GM19397 (cell line): ENCODE measurements at regions not wholly inside any gene's neighbourhood (a gene's known extent, or its start where the extent isn't known, plus 50 kb on each side); places are given as distances from the start of the nearest gene placed in this dataset.
"Not testable (repeated sequence)": the region's sequence is repeated elsewhere in the genome, so short reads cannot be mapped to it uniquely, and the experiment has no call there.

Experiments used
- ATAC-seq: cut with Tn5 transposase; IDR thresholded peaks from one replicate; pipeline ENCODE4 v1.9.1; 2021; ENCODE audit warnings: mild to moderate bottlenecking, moderate library complexity; ENCODE audit not compliant: unreplicated experiment

GRCh38 chr2:81412681-81413080 is 1108.1 kb upstream of the LRRTM1 start:
- ATAC-seq: no peak

- no peak for ATAC-seq
Observed at GRCh38 chr2:81403508-81403907, 1099.0 kb upstream of the LRRTM1 start.

- ATAC-seq: no peak
Observed at GRCh38 chr2:81396417-81397019, 1092.0 kb upstream of the LRRTM1 start.

- no peak for ATAC-seq
Observed at GRCh38 chr2:81395746-81396145, 1091.2 kb upstream of the LRRTM1 start.

GRCh38 chr2:81389203-81389602 is 1084.7 kb upstream of the LRRTM1 start:
- ATAC-seq: no peak

- ATAC-seq: no peak
Observed at GRCh38 chr2:81363800-81364199, 1059.2 kb upstream of the LRRTM1 start.

- ATAC-seq: not testable (repeated sequence)
Observed at GRCh38 chr2:81362468-81362867, 1057.9 kb upstream of the LRRTM1 start.

GRCh38 chr2:81355436-81355835 is 1050.9 kb upstream of the LRRTM1 start:
- no peak for ATAC-seq

GRCh38 chr2:81334046-81334445 is 1029.5 kb upstream of the LRRTM1 start:
- ATAC-seq: no peak

- ATAC-seq: no peak
Observed at GRCh38 chr2:81328968-81329367, 1024.4 kb upstream of the LRRTM1 start.

GRCh38 chr2:81327911-81328310 is 1023.4 kb upstream of the LRRTM1 start:
- ATAC-seq: no peak

- ATAC-seq: no peak
Observed at GRCh38 chr2:81324046-81324445, 1019.5 kb upstream of the LRRTM1 start.

- no peak for ATAC-seq
Observed at GRCh38 chr2:81304154-81304830, 999.7 kb upstream of the LRRTM1 start.

GRCh38 chr2:81303321-81303720 is 998.8 kb upstream of the LRRTM1 start:
- ATAC-seq: no peak

GRCh38 chr2:81299841-81300240 is 995.3 kb upstream of the LRRTM1 start:
- no peak for ATAC-seq

GRCh38 chr2:81290846-81291245 is 986.3 kb upstream of the LRRTM1 start:
- no peak for ATAC-seq

- ATAC-seq: no peak
Observed at GRCh38 chr2:81283081-81283480, 978.5 kb upstream of the LRRTM1 start.

GRCh38 chr2:81282151-81282769 is 977.7 kb upstream of the LRRTM1 start:
- ATAC-seq: no peak

GRCh38 chr2:81276595-81276994 is 972.0 kb upstream of the LRRTM1 start:
- no peak for ATAC-seq

- ATAC-seq: no peak
Observed at GRCh38 chr2:81266106-81266505, 961.6 kb upstream of the LRRTM1 start.

GRCh38 chr2:81263989-81264388 is 959.4 kb upstream of the LRRTM1 start:
- no peak for ATAC-seq

- ATAC-seq: no peak
Observed at GRCh38 chr2:81260320-81260719, 955.8 kb upstream of the LRRTM1 start.
